Stimulated activated CD4-positive, alpha-beta T cell treated with anti-CD3 and anti-CD28 coated beads, TNF-alpha, amount 100 ng/mL, for 24 hours (primary cell): ENCODE measurements at regions not wholly inside any gene's neighbourhood (a gene's known extent, or its start where the extent isn't known, plus 50 kb on each side); places are given as distances from the start of the nearest gene placed in this dataset.

Experiments
- DNase-seq, 3 experiments: peaks; one replicate each; pipeline ENCODE4 v3.0.0-alpha.2; 2020; ENCODE audit warnings: low read depth in 3 of 3

DNA sequence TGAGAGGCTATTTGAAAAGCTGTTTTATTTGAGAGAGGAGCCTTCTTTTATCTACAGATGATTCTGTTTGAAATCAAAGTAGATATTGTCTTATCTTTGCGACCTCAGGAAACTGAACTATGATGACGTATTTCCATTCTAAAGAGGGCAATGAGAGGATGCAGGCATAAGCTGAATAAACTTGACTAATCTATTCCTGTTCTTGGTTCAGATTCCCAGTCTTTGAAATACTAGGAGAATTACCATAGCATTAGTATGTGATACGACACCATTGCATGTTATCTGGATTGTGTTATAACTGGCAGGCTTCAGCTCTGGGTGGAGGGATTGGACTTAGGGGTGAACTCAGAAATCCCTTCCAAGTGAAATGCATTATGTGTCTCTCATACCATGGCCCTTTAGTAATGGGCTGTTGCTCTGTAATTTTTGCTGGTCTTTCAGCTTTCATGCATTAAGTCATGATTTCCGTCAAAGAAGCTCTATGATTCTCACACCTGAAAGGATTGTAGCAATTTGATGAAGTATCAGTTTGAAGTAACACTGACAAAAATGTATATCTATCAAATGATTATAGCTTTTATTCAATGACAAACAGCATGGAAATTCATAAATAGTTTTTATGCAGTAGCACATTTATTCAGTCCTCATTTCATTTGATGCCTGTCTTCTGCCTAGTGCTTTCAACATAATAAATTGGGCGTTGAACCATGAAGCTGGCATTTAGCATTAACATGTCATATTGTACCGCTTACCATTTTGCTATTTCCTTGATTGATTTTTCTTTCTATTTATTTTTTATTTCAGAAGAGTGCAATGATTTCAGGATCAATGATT, 138.4 kb upstream of the SPACA1 start:
- no peak for DNase-seq

DNA sequence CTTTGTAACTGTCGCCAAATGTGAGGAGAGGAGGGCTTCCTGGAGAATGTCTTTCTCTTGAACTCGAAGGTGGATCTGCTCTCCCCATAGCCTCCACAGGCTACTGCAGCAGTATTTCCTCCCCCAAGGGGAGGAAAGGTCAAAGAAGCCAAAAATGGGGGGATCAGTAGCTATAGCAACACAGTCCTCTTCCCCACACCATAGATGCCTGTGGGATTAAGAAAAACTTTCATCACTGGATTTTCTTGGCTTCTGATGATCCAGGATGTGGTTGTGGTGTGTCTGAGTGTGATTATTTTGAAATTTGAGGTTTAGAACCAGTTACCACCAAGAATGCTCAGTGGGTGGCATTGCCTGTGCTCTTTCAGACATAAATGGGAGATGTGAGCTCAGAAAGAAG, 140.1 kb upstream of the SPACA1 start:
- DNase-seq = no peak

DNA sequence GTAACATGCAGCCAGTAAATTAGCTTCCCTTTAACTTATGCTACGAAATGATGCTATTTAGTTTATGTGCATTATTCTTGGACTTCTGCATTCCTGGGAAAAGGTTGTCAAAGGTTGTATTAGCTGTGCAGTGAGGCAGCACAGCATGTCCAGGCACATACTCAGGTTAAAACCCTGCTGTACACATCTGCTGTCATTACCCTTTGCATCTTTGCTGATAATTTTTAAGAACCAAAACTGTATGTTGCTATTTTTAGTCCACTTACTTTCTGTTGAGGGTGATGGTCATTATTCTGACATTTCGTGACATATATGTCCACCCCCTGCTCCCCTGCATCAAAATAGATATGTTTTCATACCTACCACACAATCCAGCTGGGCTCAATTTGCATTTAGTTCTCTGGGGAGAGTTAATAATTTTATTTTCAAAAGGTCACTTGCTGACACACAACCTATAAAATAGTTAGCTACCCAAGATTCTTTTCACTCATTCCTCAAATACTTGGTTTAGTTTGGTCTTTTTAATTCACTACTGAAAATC, 142.5 kb upstream of the SPACA1 start:
- DNase-seq = no peak

DNA sequence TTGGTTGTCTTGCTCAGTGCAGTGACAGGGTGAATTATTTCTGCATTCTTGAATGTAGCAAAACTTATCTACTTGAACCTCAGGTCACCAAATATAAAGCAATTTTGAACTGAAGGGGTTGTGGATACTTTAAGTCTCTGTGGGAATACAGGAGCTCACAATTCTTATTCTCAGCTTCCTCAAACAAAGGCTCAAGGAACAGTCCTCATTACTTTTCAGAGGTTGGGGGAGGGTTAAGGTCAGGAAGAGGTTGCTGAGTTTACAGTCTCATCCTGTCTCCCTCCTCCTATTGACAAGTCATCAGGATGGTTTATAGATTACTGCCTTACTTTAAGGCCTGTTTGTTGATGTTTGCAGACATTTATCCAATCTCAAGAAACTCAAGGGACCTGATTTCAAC, 143.6 kb upstream of the SPACA1 start:
- DNase-seq = no peak

DNA sequence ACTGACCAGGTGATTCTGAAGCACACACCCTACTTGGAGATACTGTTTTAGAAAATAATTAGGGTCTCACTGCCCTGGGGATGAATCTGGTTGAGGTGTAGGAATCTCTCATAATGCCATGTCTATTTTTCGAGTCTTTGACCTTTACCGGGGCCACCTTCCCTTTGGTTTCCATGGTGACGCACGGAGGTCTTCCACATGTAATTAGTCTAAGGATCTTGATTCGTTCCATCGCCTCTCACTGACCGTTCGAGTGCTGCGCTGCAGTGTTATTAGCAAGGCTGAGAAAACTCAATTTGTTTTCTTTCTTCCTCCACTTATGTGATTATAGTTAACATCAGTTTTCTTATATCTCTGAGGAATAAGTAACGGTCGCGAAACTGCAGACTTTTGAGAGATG, 144.3 kb upstream of the SPACA1 start:
- no peak for DNase-seq

DNA sequence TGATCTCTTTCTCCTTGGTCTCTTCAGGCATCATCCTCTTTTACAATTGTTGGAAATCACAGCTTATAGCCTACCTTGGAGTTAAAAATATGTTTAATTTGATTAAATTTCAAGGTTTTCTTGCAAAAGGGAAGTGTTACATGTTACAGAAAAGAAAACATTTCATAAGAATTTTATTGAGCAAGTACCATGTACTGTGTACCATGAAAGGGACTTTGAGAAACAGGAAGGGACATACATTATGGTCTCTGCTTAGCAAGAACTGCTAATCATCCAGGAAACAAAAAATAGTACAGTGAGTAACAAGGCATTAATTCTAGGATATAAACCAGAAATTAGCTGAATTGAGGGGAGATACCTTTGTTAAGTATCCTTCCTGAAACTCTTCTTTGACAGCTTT, 145.3 kb upstream of the SPACA1 start:
- DNase-seq = no peak

DNA sequence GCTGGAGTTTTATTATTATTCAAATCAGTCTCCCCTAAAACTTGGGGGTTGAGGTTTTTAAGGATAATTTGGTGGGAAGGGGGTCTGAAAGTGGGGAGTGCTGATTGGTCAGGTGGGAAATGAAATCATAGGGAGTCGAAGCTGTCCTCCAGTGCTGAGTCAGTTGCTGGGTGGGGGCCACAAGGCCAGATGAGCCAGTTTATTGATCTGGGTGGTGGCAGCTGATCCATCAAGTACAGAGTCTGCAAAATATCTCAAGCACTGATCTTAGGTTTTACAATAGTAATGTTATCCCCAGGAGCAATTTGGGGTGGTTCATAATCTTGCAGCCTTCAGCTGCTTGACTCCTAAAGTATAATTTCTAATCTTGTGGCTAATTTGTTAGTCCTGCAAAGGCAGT, 146.0 kb upstream of the SPACA1 start:
- no peak for DNase-seq

DNA sequence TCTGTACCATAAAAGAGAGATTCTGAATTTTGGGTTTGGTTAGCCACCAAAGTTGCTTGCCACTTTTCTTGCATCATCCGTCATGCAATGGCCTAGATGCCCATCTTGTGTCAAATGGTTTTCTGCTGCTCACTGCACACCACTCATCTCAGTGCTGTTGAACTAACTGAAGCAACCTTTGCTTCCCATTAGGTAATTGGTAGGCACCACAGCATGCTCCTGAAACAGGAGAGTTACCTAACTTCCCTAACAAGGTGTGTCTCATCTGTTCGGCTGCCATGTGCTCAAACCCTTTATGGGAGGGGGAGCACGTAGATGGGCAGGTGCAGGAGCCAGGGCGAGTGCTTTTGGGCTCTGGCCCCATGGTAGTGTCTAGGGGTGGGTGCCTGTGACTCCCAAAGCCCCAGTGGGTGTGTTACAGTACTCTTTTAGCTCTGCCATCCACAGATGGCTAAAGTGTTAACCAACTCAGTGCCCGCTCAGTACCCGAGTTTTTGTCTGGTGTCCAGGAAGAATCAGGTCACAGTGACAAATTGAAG, 147.4 kb upstream of the SPACA1 start:
- DNase-seq = no peak

DNA sequence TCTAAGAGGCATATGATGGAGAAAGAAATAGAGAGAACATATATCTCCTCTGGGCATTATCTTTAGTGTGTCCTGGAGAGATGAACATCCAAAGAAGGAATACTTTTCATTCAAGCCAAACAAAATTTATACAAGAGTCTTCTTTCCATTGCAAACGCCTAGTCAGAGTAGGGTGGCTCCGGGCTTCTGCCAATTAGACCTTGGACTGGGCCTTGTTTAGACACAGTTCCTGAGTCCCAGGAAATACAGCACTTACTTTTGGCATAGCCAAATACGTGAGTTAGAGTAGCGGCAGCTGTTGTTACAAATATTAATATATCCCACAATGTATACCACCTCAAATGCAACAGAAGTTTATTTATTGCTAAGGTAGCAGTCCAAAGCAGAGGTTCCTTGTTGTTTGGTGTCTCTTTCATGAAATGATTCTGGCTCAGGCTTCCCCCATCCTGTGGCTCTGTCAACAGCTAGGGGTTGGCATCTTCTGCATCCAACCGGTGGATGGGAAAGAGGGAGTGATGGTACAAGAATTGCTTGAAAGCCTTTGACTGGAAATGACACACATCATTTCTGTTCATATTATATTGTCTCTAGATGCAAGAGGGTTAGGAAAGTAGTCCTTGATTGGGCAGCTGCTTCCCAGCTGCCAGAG, 148.0 kb upstream of the SPACA1 start:
- DNase-seq = no peak

DNA sequence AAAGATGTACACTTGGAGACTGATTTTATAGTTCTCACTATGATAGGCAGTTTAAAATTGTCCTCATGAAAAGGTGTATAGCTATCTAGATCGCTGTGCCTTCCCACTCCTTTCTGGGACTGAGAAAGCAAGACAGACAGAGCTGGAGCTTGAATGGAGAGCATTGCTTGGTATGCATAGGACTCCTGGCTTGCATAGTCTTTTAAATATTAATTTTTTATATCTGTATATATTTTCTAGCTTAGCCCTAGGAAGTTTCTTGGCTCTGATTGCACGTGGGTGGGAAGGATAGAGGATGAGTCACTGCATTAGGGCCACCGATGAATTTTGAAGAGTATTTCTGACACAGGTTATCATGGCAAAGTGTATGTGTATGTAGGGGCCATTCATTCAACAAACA, 150.0 kb upstream of the SPACA1 start:
- no peak for DNase-seq

DNA sequence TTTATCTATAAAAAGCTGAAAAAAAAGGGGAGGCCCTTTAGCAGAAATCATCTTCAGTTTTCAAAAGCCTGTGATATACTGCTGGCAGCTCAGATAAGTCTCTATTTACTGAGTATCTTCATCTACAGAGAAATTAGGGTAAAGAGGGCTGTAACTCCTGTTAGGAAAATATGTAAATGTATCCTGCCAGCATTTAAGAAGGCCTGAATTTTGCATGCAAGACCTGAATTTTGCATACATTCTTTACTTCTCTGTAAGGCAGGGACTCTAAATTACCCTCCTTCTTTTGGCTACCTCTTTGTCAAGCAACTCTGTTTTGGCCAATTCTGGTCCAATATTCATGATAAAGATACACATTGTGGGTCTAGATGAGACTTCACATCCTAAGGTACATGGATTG, 150.6 kb upstream of the SPACA1 start:
- no peak for DNase-seq

DNA sequence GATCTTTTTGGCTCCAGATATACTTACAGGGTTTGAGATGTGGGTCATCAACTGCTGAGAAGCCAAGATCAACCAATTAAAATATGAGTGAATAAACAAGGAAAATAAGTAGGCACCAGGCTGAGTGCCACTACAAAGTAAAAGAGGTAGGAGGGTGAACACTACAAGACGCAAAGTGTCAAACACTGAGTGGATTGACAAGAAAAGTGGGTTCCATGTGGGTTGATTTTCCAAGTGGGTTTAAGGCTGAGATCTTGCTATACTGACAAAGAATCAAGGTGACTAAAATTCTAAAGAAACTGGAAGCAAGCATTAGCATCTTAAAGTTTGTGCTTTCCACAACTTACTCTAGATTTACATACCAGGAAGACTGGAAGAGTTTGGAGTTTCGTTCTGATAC, 160.4 kb upstream of the SPACA1 start:
- no peak for DNase-seq

DNA sequence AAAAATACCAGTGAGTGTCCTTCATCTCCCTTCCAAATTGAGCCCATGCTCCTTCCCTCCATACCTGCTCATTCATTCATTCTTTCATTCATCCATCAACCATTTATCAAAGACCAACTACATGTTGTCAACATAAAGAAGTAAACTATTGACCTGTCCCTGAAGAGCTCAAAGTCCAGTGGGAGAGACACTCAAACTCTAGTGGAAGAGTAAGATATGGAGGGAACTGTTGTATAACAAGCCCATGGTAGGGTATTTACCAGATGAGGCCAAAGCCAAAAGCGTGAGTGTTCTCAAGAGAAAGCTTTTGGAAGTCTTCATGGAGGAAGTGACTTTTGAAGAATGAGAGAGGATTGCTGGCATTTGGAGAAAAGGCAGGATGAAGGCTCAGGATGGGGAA, 163.4 kb upstream of the SPACA1 start:
- no peak for DNase-seq

DNA sequence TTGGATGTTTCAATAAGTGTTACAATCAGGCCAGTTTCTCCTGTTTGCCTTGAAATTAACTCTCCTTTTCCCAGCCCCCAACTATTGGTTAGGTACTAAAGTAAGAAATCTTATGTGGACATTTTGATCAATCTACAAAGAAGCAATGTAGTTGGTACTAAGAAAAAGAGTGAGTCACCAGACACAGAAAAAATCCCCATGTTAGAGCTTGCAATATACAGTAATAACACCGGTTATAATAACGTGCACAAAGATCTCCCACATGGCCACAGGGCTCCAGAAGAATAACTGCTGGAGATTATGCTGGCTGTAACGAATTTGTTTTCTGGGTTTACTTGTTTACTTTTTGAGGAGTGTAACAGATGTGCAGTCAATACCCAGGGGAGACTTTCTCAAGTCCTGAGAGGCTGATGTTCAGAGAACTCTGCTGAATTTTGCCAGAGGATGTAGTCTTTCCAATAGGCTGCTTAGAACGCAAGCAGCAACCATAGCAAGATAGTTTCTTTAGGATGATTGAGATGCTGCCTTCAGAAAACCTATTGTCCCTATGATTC, 166.2 kb upstream of the SPACA1 start:
- DNase-seq = no peak

DNA sequence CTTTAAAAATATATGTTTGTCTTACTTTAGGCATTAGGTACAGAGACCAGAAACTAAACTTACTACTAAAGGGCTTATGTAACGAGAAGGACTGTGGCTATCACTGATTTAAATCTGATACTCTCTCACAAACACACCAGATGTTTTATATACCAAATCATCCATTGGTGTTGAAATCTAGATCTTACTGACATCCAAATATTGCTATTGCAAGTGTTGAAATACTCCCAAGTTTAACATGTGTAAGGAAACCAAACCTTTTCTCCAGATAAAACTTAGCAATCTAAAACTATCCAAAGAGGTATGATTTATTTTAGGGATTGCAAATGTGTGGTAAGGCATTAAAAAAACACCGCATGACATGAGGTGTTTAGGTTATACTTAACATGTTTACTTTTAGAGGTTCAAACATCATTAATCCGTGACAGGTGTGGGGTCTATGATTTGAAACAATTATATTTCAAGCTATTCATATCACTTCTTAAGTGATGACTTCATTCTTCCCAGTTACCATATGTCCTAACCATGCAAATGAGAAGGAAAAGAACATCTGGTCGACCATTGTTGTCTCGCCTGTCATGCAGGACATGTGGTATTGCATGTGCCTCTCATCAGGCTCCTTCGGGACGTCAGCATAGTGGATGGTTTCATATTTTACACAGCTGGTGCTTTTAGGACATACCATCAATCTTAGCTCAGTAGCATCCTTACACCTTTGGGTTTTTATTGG, 168.3 kb upstream of the SPACA1 start:
- no peak for DNase-seq

DNA sequence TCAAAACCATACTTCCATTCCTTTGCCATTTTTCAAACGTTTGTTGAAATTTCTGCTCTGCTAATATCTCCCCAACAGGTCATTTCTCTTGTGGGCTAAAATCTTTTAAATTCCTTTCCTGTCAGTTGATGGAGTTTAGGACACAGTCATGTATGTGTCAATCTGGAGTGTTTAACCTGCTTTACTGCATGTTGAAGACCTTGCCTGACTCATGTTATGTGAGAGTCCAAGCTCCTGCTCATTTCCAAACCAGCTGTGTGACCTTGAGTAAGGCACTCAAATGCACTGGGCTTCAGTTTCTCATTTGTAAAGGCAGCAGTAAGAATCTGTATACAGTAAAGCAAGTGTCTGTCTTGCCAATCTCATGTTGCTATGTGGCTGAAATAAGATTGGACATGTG, 171.9 kb upstream of the SPACA1 start:
- DNase-seq = no peak

DNA sequence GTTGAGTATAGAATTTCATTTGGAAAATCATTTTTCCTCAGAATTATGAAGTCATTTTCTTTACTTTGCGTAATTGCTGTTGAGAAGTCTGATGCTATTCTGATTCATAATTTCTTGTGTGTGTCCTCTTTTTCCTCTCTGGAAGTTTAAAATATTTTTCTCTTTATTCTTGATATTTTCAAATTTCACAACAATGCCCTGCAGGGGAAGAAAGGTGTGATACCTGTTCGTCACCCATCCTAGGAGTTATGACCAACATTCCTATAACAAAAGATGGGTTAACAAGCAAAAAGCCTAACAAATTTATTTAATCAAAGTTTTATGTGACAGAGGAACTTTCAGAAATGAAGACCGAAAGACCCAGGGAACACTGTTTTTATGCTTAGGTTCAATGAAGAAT, 171.5 kb upstream of the AKIRIN2 start:
- no peak for DNase-seq

DNA sequence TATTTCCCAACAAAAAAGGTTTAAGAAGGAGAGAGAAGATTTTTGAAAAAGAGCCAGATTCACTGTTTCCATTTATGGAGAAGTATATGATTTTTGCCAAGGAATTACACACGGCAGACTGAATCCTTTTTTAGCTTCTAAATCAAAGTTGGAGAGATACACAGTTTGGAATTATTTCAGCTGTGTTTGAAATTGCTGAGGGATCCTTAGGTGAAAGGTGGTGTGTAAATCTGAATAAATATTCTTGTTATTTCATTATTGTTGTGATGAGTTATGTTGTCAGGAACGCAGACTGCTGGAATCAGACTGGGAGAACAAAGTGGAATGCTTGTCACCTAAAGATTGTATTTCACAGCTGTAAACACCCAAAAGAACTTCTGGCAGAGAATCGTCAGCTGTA, 168.5 kb upstream of the AKIRIN2 start:
- no peak for DNase-seq

DNA sequence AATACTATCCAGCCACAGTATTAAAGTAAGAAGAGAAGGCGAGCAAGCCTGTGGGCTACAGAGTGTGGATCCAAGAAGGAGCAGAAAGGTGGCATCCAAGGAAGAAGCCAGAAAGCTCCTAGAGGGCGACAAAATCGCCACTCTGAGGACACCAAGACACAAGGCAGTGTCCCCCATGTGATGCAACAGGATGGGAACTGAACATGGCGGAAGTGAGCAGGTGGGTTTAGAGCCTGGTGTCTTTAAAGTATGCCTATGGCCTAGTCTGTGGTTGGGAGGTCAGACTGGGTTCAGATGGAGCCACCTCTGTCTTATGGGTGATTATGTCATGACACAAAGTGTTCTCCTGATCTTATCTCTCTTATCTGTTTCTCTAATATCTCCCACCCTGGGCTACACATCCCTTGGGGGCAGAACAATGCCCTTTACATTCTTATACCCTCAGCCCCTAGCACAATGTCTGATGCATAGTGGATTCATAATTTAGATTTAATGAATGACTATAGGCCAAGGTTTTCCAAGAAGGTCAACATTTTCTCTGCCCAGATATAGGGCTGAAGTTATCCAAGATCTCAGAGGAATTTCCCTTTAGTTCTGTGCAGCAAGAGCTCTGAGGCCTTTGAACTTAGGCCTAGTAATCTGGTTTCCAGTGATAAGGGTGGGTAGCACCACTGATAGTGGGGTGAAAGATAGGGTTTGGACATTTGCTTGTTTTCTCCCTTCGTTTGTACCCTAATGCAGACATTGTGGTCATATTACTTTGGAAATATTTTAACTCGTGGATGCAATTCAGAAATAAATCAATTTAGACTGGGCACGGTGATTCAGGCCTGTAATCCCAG, 167.3 kb upstream of the AKIRIN2 start:
- DNase-seq = no peak

DNA sequence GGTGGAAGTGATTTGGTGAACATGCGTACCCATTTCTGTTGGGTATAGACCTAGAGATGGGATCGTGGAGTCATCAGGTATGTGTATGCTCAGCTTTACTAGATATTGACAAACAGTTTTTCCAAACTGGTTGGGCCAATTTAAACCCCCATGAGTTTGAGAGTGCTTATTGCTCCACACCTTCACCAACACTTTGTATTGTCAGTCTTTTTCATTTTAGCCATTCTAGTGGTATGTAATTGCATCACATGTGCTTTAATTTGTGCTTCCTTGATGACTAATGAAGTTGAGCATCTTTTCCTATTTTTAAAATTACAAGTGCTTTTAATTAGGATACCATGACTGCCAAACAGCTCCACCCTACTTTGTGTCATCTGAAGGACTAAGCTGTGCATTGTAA, 158.9 kb upstream of the AKIRIN2 start:
- no peak for DNase-seq

DNA sequence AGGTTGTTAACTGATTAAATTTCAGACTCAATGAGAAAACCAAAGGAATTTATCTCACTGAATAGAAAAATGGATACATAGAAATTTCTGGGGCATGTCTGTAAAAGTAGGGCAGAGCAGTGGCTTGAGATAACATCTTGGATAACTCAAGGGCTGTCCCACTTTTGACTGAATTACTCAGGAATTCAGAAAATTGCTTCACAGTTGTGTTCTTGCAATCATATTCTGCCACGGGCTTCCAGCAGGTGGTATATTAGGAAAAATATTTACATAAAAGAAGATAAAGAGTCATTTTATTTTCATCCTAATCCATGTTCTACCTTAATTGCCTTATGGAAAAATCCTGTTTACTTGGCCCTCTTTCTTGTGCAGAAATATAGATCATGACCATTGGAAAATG, 156.4 kb upstream of the AKIRIN2 start:
- DNase-seq = no peak
